ENCODE measurements at regions not wholly inside any gene's neighbourhood (a gene's known extent, or its start where the extent isn't known, plus 50 kb on each side); places are given as distances from the start of the nearest gene placed in this dataset.

DNA sequence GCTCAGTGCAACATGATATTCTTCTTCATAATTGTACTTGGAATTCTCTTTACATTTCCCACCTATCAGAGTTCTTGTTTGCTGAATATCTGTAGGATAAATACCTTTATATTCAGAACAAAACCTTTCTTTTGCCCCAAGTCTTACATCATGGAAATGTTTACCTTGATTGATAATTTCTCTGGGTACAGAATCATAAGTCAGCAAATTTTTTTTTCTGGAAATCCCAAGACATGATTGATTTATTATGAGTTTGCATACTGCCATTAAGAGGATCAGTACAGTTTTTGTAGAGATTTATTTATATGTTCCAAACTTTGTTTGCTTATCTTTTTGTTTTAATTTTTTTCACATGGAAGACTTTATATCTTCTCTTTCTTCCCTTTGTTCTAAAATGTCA, 699.8 kb upstream of the KIF2B start:
- H3K4me3 ChIP-seq (replicated peaks in 1 of 3; ENCODE audit: low read depth in 2 of 3, low read length in 3 of 3), result no peak overlapping the region
- H3K9me3 ChIP-seq (replicated peaks in 1 of 2; ENCODE audit: control insufficient read depth in 1 of 2, insufficient read depth in 1 of 2, low read length in 2 of 2), result peaks cover 0 to 1% of the 10 kb centered on the region in 2 donors
- TF ChIP-seq, protein P1, sequence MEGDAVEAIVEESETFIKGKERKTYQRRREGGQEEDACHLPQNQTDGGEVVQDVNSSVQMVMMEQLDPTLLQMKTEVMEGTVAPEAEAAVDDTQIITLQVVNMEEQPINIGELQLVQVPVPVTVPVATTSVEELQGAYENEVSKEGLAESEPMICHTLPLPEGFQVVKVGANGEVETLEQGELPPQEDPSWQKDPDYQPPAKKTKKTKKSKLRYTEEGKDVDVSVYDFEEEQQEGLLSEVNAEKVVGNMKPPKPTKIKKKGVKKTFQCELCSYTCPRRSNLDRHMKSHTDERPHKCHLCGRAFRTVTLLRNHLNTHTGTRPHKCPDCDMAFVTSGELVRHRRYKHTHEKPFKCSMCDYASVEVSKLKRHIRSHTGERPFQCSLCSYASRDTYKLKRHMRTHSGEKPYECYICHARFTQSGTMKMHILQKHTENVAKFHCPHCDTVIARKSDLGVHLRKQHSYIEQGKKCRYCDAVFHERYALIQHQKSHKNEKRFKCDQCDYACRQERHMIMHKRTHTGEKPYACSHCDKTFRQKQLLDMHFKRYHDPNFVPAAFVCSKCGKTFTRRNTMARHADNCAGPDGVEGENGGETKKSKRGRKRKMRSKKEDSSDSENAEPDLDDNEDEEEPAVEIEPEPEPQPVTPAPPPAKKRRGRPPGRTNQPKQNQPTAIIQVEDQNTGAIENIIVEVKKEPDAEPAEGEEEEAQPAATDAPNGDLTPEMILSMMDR (IDR thresholded peaks at IDR 0.05), result no peak
- Mint-ChIP-seq H3K4me3 (no peak overlapping the region), H3K27me3 (ENCODE audit: low read depth in 3 of 3) (peaks cover 0 to 4% (median 0%) of the 10 kb centered on the region in 3 donors), H3K4me1 (no peaks in the 10 kb centered on the region), H3K36me3 (no peaks in the 10 kb centered on the region), H3K27ac (no peak overlapping the region), H3K9me3 (peaks cover 0 to 4% (median under 1%) of the 10 kb centered on the region in 7 donors)
- H2AFZ ChIP-seq (ENCODE audit: insufficient read depth, low read depth, low read length, poor library complexity, severe bottlenecking), result no peak overlapping the region
- no peaks in the 10 kb centered on the region for H3K36me3 ChIP-seq (replicated peaks in 1 of 2; ENCODE audit: control insufficient read depth in 1 of 2, insufficient read depth in 2 of 2, low read length in 2 of 2)
- no peaks in the 10 kb centered on the region for H4K20me1 ChIP-seq (ENCODE audit: insufficient read depth, low read length)
- H3K4me1 ChIP-seq (ENCODE audit: control insufficient read depth in 1 of 2, insufficient read depth in 2 of 2, low read length in 2 of 2), result no peaks in the 10 kb centered on the region
- H3K4me2 ChIP-seq (replicated peaks; ENCODE audit: extremely low read depth, low read length, poor library complexity, severe bottlenecking), result no peak overlapping the region
- H3K27ac ChIP-seq (ENCODE audit: low read depth in 1 of 2, low read length in 2 of 2), result no peak overlapping the region
- DNase-seq, result no peak
- H3K79me2 ChIP-seq (ENCODE audit: insufficient read depth, low read length), result no peaks in the 10 kb centered on the region
- H3K27me3 ChIP-seq (ENCODE audit: control insufficient read depth in 2 of 2, insufficient read depth in 2 of 2, low read length in 2 of 2), result no peaks in the 10 kb centered on the region
- intact Hi-C loops (cut with micrococcal nuclease), result no loop called here
- H3K9ac ChIP-seq (ENCODE audit: insufficient read depth, low read length, poor library complexity, severe bottlenecking), result no peak overlapping the region

DNA sequence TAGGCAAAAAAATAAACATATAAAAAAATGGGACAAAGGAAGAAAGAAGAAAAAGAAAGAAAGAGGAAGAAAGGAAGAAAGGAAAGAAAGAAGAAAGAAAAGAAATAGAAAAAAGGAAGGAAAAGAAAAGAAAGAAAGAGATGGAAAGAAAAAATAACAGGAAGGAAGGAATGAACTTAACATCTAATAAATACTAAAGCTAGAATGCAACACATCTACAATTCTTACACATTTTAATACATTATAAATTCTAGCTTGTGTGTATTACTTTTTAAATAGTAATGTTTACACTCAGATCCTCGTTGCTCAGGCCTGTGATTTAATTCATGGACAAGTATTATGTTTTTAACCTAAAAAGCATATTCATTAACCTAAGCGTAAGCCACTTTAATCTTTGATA, 703.0 kb upstream of the KIF2B start:
- intact Hi-C loops (cut with micrococcal nuclease), result no loop called here

More for the DNA sequence above, 703.0 kb upstream of the KIF2B start:
- Mint-ChIP-seq H3K36me3 (no peaks in the 10 kb centered on the region), H3K4me1 (no peaks in the 10 kb centered on the region), H3K4me3 (no peak overlapping the region), H3K27ac (no peak overlapping the region), H3K9me3 (peaks cover 0 to 13% (median 9%) of the 10 kb centered on the region in 7 donors), H3K27me3 (ENCODE audit: low read depth in 3 of 3) (peaks cover 0 to 5% (median 0%) of the 10 kb centered on the region in 3 donors)
- Histone ChIP-seq H3K9me3 (replicated peaks in 1 of 2; ENCODE audit: control insufficient read depth in 1 of 2, insufficient read depth in 1 of 2, low read length in 2 of 2) (peaks cover 9 to 12% of the 10 kb centered on the region in 2 donors), H3K79me2 (ENCODE audit: insufficient read depth, low read length) (no peaks in the 10 kb centered on the region), H4K20me1 (ENCODE audit: insufficient read depth, low read length) (no peaks in the 10 kb centered on the region), H3K27ac (ENCODE audit: low read depth in 1 of 2, low read length in 2 of 2) (no peak overlapping the region), H3K4me2 (replicated peaks; ENCODE audit: extremely low read depth, low read length, poor library complexity, severe bottlenecking) (no peak overlapping the region), H2AFZ (ENCODE audit: insufficient read depth, low read depth, low read length, poor library complexity, severe bottlenecking) (no peak overlapping the region), H3K36me3 (replicated peaks in 1 of 2; ENCODE audit: control insufficient read depth in 1 of 2, insufficient read depth in 2 of 2, low read length in 2 of 2) (no peaks in the 10 kb centered on the region), H3K9ac (ENCODE audit: insufficient read depth, low read length, poor library complexity, severe bottlenecking) (no peak overlapping the region), H3K4me3 (replicated peaks in 1 of 3; ENCODE audit: low read depth in 2 of 3, low read length in 3 of 3) (no peak overlapping the region), H3K27me3 (ENCODE audit: control insufficient read depth in 2 of 2, insufficient read depth in 2 of 2, low read length in 2 of 2) (no peaks in the 10 kb centered on the region), H3K4me1 (ENCODE audit: control insufficient read depth in 1 of 2, insufficient read depth in 2 of 2, low read length in 2 of 2) (no peaks in the 10 kb centered on the region)
- TF ChIP-seq, protein P1 (IDR thresholded peaks at IDR 0.05), result peak; percentile 11
- WGBS (ENCODE audit: insufficient coverage), result no CpG with 5 or more reads among the region's 2 CpGs
- no peak for DNase-seq
